Activated T-cell treated with anti-CD3 and anti-CD28 coated beads, Interleukin-2, amount 50 U/mL, for 4 hours (primary cell): ENCODE measurements at regions not wholly inside any gene's neighbourhood (a gene's known extent, or its start where the extent isn't known, plus 50 kb on each side); places are given as distances from the start of the nearest gene placed in this dataset.

Source experiments
- ATAC-seq, 2 donors: fragments of 200-7000 bp; cut with Tn5 transposase; one replicate each; pipeline ENCODE4 v1.10.0; 2021
- DNase-seq: peaks from one replicate; pipeline ENCODE4 v3.0.0-alpha.2; 2020
- H3K27me3 Mint-ChIP-seq: one replicate; pipeline ENCODE4 v1.8.0; 2021; ENCODE audit warnings: low read depth, mixed read lengths
- H3K36me3 Mint-ChIP-seq: one replicate; pipeline ENCODE4 v1.8.0; 2022; ENCODE audit warnings: mixed read lengths; ENCODE audit not compliant: insufficient read depth
- H3K4me1 Mint-ChIP-seq: one replicate; pipeline ENCODE4 v1.8.0; 2021; ENCODE audit warnings: low read depth, mixed read lengths
- H3K4me3 Mint-ChIP-seq: one replicate; pipeline ENCODE4 v1.8.0; 2021; ENCODE audit warnings: mild to moderate bottlenecking, moderate library complexity, mixed read lengths
- H3K9me3 Mint-ChIP-seq: one replicate; pipeline ENCODE4 v1.8.0; 2021; ENCODE audit warnings: mixed read lengths

DNA sequence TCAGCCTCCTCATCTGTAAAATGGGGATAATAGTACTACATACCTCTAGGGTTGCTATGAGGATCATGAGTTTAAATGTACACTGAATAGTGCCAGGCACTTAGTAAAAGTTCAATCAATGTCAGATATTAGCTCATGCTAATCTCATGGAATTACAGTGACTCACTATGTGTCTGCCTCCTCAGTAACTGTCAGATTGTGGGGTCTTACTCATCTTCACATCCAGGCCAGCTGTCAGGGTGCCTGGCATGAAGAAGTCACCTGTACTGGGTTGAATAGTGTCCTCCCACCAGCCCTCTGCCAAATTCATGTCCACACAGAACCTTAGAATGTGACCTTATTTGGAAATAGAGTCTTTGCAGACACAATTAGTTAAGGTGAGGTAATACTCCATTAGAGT, 54.3 kb upstream of the STIM2 start:
- DNase-seq (no peak), ATAC-seq (peak in 1 of 2 donors; percentile 50)
- H3K4me1 Mint-ChIP-seq, result peaks cover 7% of the 10 kb centered on the region
- no peak overlapping the region for H3K4me3 Mint-ChIP-seq
- no peaks in the 10 kb centered on the region for H3K27me3 Mint-ChIP-seq
- H3K9me3 Mint-ChIP-seq, result peaks cover 5% of the 10 kb centered on the region
- H3K36me3 Mint-ChIP-seq, result peaks cover 7% of the 10 kb centered on the region

DNA sequence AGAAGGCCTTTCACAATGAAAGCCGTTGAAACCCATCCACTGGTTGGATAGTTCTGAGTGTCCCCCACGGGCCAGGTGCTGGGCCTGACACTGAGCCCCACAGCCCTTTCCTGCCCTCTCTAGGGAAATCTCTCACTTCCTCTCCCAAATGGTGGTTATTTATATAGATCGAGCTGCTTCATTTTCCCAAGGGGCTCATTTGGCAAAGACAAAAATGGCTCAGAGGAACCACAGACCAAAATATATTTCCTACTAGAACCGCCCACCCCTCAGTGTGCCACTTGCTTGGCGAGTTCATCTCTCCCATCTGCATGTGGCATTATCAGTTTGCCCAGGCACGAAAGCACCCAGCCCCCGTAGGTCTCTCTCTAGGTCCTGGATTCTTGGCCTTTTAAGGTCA, 53.3 kb upstream of the STIM2 start:
- Mint-ChIP-seq H3K9me3 (peaks cover 6% of the 10 kb centered on the region), H3K36me3 (peaks cover 8% of the 10 kb centered on the region), H3K4me1 (peaks cover 17% of the 10 kb centered on the region), H3K27me3 (no peaks in the 10 kb centered on the region), H3K4me3 (no peak overlapping the region)
- ATAC-seq, result no peak
- no peak for DNase-seq

DNA sequence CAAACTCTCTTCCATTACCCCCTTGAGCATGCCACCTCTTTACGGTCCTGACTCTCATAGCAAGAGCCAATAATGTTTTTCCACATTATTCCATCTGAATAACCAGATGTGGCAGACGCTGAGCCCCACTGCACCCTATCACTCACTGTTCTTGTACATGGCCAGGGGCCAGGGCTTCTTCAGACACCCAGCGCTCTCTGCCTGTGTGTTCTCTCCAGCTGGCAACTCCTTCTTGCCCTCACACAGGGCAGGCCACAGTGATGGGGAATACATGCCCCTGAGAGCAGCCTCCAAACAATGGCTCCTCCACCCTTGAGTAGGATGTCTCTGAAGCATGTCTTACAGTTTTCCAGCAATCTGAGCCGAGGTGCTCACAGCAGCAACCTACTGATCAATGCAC, 50.8 kb upstream of the STIM2 start:
- Mint-ChIP-seq H3K36me3 (peaks cover 6% of the 10 kb centered on the region), H3K9me3 (peaks cover 6% of the 10 kb centered on the region), H3K4me3 (no peak overlapping the region), H3K27me3 (no peaks in the 10 kb centered on the region), H3K4me1 (peaks cover 20% of the 10 kb centered on the region)
- ATAC-seq (no peak), DNase-seq (no peak)
